Naive thymus-derived CD8-positive, alpha-beta T cell (primary cell): ENCODE measurements at regions not wholly inside any gene's neighbourhood (a gene's known extent, or its start where the extent isn't known, plus 50 kb on each side); places are given as distances from the start of the nearest gene placed in this dataset.

Experiments used
- ATAC-seq, 2 donors: fragments of 150-1000 bp; cut with Tn5 transposase in 1 of 2; sonication (Bioruptor Pico), chemical (Tn5 transposase) in 1 of 2; 1 replicate in 1 of 2; 2 replicates in 1 of 2; pipeline ENCODE4 v1.10.0; 2021; ENCODE audit warnings: mild to moderate bottlenecking in 2 of 2, moderate library complexity in 2 of 2
- POLR2A ChIA-PET: fragments of 350-600 bp; sonication (Branson Sonifier 250); formaldehyde crosslinking; loops from one replicate; lab custom pipeline; 2021; ENCODE audit warnings: antibody characterized with exemption; lab: Charles Lee
- DNase-seq, 10 donors: peaks; one replicate each; pipeline versions ENCODE4 v3.0.0 to v3.0.0-alpha.2; 2020 to 2022
- H3K27ac Mint-ChIP-seq, 10 donors: one replicate each; pipeline ENCODE4 v1.8.0; 2020 to 2022; ENCODE audit warnings: mild to moderate bottlenecking in 10 of 10, mixed read lengths in 10 of 10, moderate library complexity in 4 of 10, inconsistent platforms in 1 of 10
- H3K27me3 Mint-ChIP-seq, 5 donors: one replicate each; pipeline ENCODE4 v1.8.0; 2021 to 2022; ENCODE audit warnings: mixed read lengths in 5 of 5
- H3K36me3 Mint-ChIP-seq, 3 donors: one replicate each; pipeline ENCODE4 v1.8.0; 2020 to 2022; ENCODE audit warnings: mixed read lengths in 3 of 3, mild to moderate bottlenecking in 2 of 3, inconsistent platforms in 1 of 3
- H3K4me1 Mint-ChIP-seq, 4 donors: one replicate each; pipeline ENCODE4 v1.8.0; 2021 to 2022; ENCODE audit warnings: mixed read lengths in 4 of 4
- H3K4me3 Mint-ChIP-seq, 10 donors: one replicate each; pipeline ENCODE4 v1.8.0; 2020 to 2022; ENCODE audit warnings: mild to moderate bottlenecking in 10 of 10, mixed read lengths in 10 of 10, moderate library complexity in 6 of 10, inconsistent platforms in 1 of 10
- H3K9me3 Mint-ChIP-seq, 9 donors: one replicate each; pipeline ENCODE4 v1.8.0; 2020 to 2022; ENCODE audit warnings: mixed read lengths in 9 of 9, mild to moderate bottlenecking in 3 of 9, inconsistent platforms in 1 of 9, moderate library complexity in 1 of 9

- H3K4me3 Mint-ChIP-seq = no peak overlapping the region
- H3K9me3 Mint-ChIP-seq = peaks cover 0 to 3% (median 0%) of the 10 kb centered on the region in 9 donors
- DNase-seq (no peak), ATAC-seq (no peak)
- POLR2A ChIA-PET = no interaction called here
- no peak overlapping the region for H3K27ac Mint-ChIP-seq
- no peaks in the 10 kb centered on the region for H3K4me1 Mint-ChIP-seq
- H3K36me3 Mint-ChIP-seq = no peaks in the 10 kb centered on the region
- H3K27me3 Mint-ChIP-seq = no peaks in the 10 kb centered on the region
These were observed 50.0 kb upstream of the KMT2C start for GRCh38 chr7:152485826-152486225.
